Stomach (tissue), 8 donors: ENCODE measurements at regions not wholly inside any gene's neighbourhood (a gene's known extent, or its start where the extent isn't known, plus 50 kb on each side); places are given as distances from the start of the nearest gene placed in this dataset.
A peak's percentile ranks its signal among the peaks of the same experiment; 100 is the strongest.

Experiments used
- DNase-seq, 2 donors: peaks; one replicate each; pipeline versions ENCODE4 v3.0.0 to v3.0.0-alpha.2; 2013 to 2019
- H3K27ac ChIP-seq, 5 donors: fragments of 200-600 bp in 4 of 5; sonication (generic) in 4 of 5; one replicate each; pipeline ENCODE4 v1.5.1; 2013 to 2019; ENCODE audit warnings: mild to moderate bottlenecking in 1 of 5, moderate library complexity in 1 of 5
- H3K27me3 ChIP-seq, 3 donors: fragments of 200-600 bp; sonication (generic); one replicate each; pipeline ENCODE4 v1.5.1; 2017 to 2019; ENCODE audit warnings: mixed run types in 1 of 3
- H3K36me3 ChIP-seq, 4 donors: fragments of 200-600 bp; sonication (generic); 1 replicate in 3 of 4; 2 replicates in 1 of 4; pipeline ENCODE4 v1.5.1; 2016 to 2019
- H3K4me1 ChIP-seq, 4 donors: fragments of 200-600 bp; sonication (generic); one replicate each; pipeline ENCODE4 v1.5.1; 2016 to 2019
- H3K4me3 ChIP-seq, 4 donors: fragments of 200-600 bp; sonication (generic) in 3 of 4; one replicate each; pipeline ENCODE4 v1.5.1; 2016 to 2019; ENCODE audit warnings: mild to moderate bottlenecking in 1 of 4
- H3K9me3 ChIP-seq, 4 donors: fragments of 200-600 bp; sonication (generic); one replicate each; pipeline ENCODE4 v1.5.1; 2016 to 2019
- CTCF ChIP-seq, 7 experiments: fragments of 450-650 bp in 4 of 7; fragments of 200-600 bp in 3 of 7; sonication (generic) in 3 of 7; IDR thresholded peaks; one replicate each; pipeline ENCODE4 v1.5.1; 2016 to 2019; ENCODE audit warnings: antibody characterized with exemption in 7 of 7, control low read depth in 2 of 7, mild to moderate bottlenecking in 1 of 7
- EP300 ChIP-seq: sonication (generic); formaldehyde crosslinking; IDR thresholded peaks from one replicate; pipeline ENCODE4 v1.6.1; 2017; ENCODE audit warnings: antibody characterized with exemption
- POLR2A ChIP-seq, 4 donors: fragments of 450-650 bp; IDR thresholded peaks; one replicate each; pipeline ENCODE4 v1.6.1; 2016; ENCODE audit warnings: antibody characterized with exemption in 4 of 4, control low read depth in 2 of 4, mild to moderate bottlenecking in 1 of 4, moderate library complexity in 1 of 4
- POLR2AphosphoS5 ChIP-seq, 3 donors: sonication (generic); formaldehyde crosslinking; IDR thresholded peaks; one replicate each; pipeline ENCODE4 v1.6.1; 2016; ENCODE audit warnings: antibody characterized with exemption in 3 of 3
- WGBS, 5 donors: extraction: QIAGEN DNeasy Blood & Tissue Kit in 3 of 5; methylation state at CpG; one replicate each; pipeline versions ENCODE4 v1.1.5 to v1.1.7; 2013 to 2018; 5-methylcytosine and 5-hydroxymethylcytosine counted together
- intact Hi-C: fragments of 100-400 bp; cut with DNase I; formaldehyde crosslinking; loops from one replicate; pipeline ENCODE4 v1.15.1; 2023; ENCODE audit warnings: low total_unique reads
- donor health status: healthy with polysubstance abuse.
- donor health status: Bipolar disorder and iron deficiency.
- donor health status: healthy.

GRCh38 chr9:106713206-106713605 is 149.8 kb upstream of the ZNF462 start:
- TF ChIP-seq CTCF (IDR thresholded peaks at IDR 0.05): no peak
- H3K36me3 ChIP-seq: no peaks in the 10 kb centered on the region
- H3K9me3 ChIP-seq: no peaks in the 10 kb centered on the region
- no peak overlapping the region for H3K4me3 ChIP-seq
- no peak overlapping the region for H3K27ac ChIP-seq
- intact Hi-C loops: no loop called here
- DNase-seq: no peak
- H3K4me1 ChIP-seq: peaks cover 0 to 14% (median 7%) of the 10 kb centered on the region in 4 donors
- 92 to 99% (median 96%) methylated on average over 3 of the region's 3 CpGs for WGBS, 5 donors
- H3K27me3 ChIP-seq: no peaks in the 10 kb centered on the region

- WGBS, 5 donors: 7 to 18% (median 14%) methylated on average over 1 of the region's 1 CpG
- Histone ChIP-seq H3K27ac (no peak overlapping the region), H3K27me3 (no peaks in the 10 kb centered on the region), H3K36me3 (no peaks in the 10 kb centered on the region), H3K4me3 (no peak overlapping the region), H3K9me3 (no peaks in the 10 kb centered on the region), H3K4me1 (peaks cover 0 to 14% (median 4%) of the 10 kb centered on the region in 4 donors)
- no peak for DNase-seq
- TF ChIP-seq POLR2A (IDR thresholded peaks at IDR 0.05) (no peak), POLR2AphosphoS5 (IDR thresholded peaks at IDR 0.05) (no peak)
- intact Hi-C loops: no loop called here
Observed at GRCh38 chr9:106716820-106717219, 146.1 kb upstream of the ZNF462 start.

DNA sequence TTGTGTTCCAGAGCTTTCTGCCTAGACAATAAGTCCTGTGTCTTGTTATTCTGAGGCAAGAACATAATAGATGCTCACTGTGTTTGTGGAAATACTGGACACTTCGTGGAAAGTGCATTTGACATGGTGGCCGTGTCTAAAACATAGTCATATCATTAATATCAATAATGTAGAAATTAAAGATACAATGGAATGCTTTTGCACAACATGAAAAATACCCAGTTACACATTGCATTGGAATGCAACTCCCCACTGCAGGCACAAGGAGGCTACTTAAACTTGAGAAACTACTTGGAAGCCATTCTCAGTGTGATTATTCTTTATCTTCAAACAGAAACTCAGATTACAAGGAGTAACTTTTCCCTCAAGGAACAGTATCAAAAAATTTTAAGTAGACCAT is 145.3 kb upstream of the ZNF462 start:
- Histone ChIP-seq H3K27me3 (no peaks in the 10 kb centered on the region), H3K9me3 (no peaks in the 10 kb centered on the region), H3K36me3 (no peaks in the 10 kb centered on the region), H3K4me1 (peaks cover 0 to 14% (median 4%) of the 10 kb centered on the region in 4 donors), H3K4me3 (no peak overlapping the region), H3K27ac (no peak overlapping the region)
- DNase-seq: peak in 1 of 2 donors; percentile 51
- 15 to 36% (median 21%) methylated on average over 2 of the region's 2 CpGs for WGBS, 5 donors
- intact Hi-C loops: no loop called here
- TF ChIP-seq POLR2A (IDR thresholded peaks at IDR 0.05): no peak
- TF ChIP-seq POLR2AphosphoS5 (IDR thresholded peaks at IDR 0.05): peak in 1 of 3 donors; percentile 42
- TF ChIP-seq CTCF (IDR thresholded peaks at IDR 0.05): peak in 1 of 7 experiments; percentile 27

GRCh38 chr9:106718936-106719335 is 144.0 kb upstream of the ZNF462 start:
- H3K4me1 ChIP-seq: peaks cover 0 to 14% (median 4%) of the 10 kb centered on the region in 4 donors
- no peaks in the 10 kb centered on the region for H3K27me3 ChIP-seq
- H3K9me3 ChIP-seq: no peaks in the 10 kb centered on the region
- H3K27ac ChIP-seq: no peak overlapping the region
- H3K36me3 ChIP-seq: no peaks in the 10 kb centered on the region
- no peak for TF ChIP-seq POLR2AphosphoS5 (IDR thresholded peaks at IDR 0.05)
- no peak for TF ChIP-seq EP300
- TF ChIP-seq CTCF (IDR thresholded peaks at IDR 0.05): no peak
- TF ChIP-seq POLR2A (IDR thresholded peaks at IDR 0.05): no peak
- H3K4me3 ChIP-seq: no peak overlapping the region
- intact Hi-C loops: no loop called here
- no peak for DNase-seq

DNA sequence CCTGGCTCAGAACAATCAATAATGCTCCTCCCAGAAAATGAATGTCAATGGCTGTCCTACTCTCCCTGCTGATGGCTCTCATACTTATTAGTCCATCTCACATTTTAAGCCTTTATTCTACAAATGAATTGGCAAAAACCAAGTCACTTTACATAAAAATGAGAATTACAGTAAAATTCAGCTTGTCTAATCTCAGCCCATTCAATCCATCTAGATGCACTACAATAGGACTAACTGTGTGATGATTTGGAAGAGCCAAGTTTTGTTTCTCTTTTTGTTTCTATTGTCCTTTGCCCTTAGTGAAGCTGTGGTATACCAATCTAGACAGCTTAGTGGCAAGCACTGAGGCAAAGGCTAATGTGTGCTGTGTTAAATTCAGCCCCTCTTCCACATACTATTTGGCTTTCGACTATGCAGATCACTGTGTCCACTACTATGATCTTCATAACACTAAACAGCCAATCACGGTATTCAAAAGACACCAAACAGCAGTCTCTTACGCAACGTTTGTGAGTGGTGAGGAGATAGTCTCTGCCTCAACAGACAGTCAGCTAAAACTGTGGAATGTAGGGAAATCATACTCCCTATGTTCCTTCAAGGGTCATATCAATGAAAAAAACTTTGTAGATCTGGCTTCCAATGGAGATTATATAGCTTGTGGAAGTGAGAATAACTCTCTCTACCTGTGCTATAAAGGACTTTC is 140.8 kb upstream of the ZNF462 start:
- peaks cover 0 to 11% (median 4%) of the 10 kb centered on the region in 4 donors for H3K4me1 ChIP-seq
- H3K9me3 ChIP-seq: no peaks in the 10 kb centered on the region
- no peaks in the 10 kb centered on the region for H3K36me3 ChIP-seq
- H3K4me3 ChIP-seq: no peak overlapping the region
- no peak overlapping the region for H3K27ac ChIP-seq
- intact Hi-C loops: no loop called here
- 80 to 95% (median 89%) methylated on average over 4 of the region's 4 CpGs for WGBS, 5 donors
- DNase-seq: no peak
- TF ChIP-seq EP300 (no peak), CTCF (IDR thresholded peaks at IDR 0.05) (no peak), POLR2A (IDR thresholded peaks at IDR 0.05) (no peak), POLR2AphosphoS5 (IDR thresholded peaks at IDR 0.05) (no peak)
- no peaks in the 10 kb centered on the region for H3K27me3 ChIP-seq
